CD4-positive, alpha-beta T cell treated with Interleukin-6 at 100 ng/mL for 8 hours (primary cell): ENCODE measurements at regions not wholly inside any gene's neighbourhood (a gene's known extent, or its start where the extent isn't known, plus 50 kb on each side); places are given as distances from the start of the nearest gene placed in this dataset.
"Not testable (repeated sequence)": the region's sequence is repeated elsewhere in the genome, so short reads cannot be mapped to it uniquely, and the experiment has no call there.

Source experiments
- DNase-seq: peaks from one replicate; pipeline ENCODE4 v3.0.0-alpha.2; 2020; ENCODE audit warnings: mixed read lengths, low spot score

DNA sequence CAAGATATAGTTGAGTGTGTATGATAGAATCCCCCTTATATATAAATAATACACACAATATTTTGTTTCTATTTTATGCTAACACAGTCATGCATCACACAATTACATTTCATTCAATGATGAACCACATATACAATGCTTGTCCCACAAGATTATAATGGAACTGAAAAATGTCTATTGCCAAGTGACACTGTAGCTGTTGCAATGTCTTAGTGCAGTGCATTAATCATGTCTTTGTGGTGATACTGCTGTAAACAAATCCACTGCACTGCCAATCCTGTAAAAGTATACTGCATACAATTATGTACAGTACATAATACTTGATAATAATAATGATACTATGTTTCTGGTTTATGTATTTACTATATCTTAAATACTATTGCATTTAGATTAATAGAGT, 512.1 kb upstream of the CNTN3 start:
- DNase-seq, result no peak

DNA sequence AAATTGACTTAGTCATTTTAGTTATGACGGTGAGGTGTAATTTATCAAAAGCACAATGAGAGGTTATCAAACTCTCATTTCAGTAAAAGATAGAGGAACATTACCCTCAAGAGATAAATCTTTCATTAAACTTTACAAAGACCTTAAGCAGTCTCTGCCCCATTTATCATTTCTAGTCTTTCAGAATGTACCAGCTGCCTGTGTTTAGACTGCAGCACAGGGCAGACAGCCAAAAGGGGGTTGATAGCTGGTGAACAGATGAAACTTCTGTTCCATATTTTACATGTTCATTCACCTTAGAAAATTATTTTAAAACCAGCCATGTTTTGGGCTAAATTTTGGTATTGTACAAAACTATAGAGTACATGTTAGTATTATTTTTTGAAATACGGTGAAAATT, 514.6 kb upstream of the CNTN3 start:
- no peak for DNase-seq

DNA sequence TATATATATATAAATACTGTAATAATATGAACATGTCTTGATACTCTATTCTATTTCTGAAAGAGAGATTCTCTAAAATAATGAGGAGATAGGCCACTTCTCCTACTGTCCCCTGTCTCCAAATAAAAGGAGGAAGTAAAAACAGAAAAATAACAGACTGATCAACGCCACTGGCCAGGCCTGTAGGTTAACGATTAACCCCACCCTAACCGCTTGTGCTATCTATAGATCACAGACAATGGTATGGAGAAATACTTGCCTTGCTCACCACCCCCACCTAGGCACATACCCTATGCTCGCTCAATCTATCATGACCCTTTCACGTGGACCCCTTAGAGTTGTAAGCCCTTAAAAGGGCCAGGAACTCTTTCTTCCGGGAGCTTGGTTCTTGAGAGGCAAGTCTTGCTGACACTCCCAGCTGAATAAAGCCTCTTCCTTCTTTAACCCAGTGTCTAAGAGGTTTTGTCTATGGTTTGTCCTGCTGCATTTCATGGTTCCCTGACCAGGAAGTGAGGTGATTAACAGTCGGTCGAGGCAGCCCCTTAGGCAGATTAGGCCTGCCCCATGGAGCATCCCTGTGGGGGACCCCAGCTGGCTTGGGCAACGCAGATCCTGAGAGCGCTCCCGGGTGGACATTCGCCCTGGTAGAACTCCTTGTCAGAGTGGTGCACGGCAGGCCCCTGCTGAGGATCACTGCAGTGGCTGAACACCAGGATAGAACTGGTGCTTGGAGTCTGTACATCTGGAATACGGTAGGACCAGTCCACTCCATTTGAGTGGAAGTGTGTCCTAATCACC, 521.8 kb upstream of the CNTN3 start:
- no peak for DNase-seq

DNA sequence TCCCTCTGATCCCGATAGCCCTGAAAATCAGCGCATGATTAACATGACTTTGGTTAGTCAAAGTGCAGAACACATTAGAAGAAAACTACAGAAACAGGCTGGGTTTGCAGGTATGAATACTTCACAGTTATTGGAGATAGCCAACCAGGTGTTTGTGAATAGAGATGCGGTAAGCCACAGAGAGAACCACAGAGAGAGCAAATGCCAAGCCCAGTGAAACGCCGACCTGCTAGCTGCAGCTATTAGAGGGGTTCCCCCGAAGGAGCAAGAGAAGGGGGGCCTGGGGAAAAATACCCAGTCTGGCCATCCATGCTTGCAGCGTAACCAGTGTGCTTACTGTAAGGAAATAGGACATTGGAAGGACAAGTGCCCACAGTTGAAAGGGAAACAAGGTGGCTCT, 523.9 kb upstream of the CNTN3 start:
- DNase-seq, result no peak

DNA sequence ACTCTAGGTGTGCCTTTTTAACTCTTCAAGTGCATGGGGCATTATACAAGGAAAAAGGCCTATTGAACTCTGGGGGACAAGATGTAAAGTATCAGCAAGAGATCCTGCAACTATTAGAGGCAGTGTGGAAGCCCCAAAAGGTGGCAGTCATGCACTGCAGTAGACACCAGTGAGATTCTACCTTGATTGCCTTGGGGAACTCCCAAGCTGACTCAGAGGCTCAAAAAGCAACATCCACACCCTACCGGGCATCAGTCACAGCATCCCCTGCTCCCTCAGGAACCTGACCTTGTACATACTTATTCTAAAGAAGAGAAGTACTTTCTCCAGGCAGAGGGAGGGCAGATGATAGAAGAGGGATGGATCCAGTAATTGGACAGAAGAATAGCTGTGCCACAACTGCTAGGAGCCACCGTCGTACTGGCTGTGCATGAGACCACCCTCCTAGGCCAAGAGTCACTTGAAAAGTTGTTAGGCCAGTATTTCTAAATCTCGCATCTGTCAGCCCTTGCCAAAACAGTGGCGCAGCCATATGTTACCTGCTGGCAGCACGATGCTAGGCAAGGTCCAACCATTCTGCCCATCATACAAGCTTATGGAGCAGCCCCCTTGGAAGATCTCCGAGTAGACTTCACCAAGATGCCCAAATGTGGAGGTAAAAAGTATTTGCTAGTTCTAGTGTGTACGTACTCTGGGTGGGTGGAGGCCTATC, 523.1 kb upstream of the FRG2C start:
- DNase-seq, result no peak

DNA sequence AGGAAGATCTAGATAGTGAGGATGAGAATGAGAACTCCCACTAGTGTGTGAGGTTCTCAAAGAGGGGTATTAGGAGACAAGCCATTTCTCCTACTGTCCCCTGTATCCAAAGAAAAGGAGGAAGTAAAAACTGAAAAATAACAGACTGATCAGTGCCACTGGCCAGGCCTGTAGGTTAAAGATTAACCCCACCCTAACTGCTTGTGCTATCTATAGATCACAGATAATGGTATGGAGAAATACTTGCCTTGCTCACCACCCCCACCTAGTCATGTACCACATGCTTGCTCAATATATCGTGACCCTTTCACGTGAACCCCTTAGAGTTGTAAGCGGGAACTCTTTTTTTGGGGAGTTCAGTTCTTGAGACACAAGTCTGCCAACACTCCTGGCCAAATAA, 519.7 kb upstream of the FRG2C start:
- DNase-seq, result no peak

DNA sequence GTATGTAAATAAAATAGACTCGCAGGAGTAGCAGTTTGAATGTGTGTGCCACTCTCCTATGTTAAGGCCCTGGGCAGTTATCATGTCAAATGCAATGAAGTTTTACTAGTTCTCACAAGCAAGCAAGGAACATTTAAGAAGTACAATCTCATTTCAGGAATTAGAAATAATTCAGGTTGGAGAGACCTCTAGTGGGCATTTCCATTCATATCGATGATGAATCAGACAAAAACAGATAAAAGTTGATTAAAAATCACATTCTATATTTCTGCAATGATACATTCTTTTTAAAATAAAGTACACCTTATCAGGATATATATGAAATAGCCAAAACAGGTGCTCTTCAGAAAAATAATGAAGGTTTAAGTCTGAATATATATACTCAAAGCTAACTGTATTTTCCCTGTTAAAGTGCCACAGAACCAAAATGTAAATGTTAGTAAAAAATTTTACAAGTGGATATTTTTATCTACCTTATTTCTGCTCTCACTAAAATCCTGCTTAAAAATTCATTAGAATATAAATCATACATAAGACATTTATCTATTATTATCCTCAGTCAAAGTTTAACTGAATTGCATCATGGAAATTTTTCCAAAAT, 492.4 kb upstream of the FRG2C start:
- no peak for DNase-seq

DNA sequence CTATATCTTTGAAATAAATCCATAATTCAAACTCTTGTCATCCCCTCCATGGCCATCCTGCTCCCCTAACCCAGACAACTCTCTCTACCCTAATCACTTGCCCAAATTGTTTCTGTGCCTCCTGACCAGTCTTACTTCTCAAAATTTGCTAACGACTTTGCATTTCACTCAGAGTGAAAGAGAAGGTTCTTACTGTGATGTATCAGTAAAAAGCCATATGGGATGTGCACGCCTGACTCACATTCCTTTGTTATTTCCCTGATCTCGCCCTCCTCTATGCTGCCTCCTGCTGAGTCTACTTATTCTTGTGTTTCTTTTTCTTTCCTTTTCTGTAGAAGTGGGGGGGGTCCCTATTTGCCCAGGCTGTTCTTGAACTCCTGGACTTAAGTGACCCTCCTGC, 487.2 kb upstream of the FRG2C start:
- DNase-seq, result no peak

DNA sequence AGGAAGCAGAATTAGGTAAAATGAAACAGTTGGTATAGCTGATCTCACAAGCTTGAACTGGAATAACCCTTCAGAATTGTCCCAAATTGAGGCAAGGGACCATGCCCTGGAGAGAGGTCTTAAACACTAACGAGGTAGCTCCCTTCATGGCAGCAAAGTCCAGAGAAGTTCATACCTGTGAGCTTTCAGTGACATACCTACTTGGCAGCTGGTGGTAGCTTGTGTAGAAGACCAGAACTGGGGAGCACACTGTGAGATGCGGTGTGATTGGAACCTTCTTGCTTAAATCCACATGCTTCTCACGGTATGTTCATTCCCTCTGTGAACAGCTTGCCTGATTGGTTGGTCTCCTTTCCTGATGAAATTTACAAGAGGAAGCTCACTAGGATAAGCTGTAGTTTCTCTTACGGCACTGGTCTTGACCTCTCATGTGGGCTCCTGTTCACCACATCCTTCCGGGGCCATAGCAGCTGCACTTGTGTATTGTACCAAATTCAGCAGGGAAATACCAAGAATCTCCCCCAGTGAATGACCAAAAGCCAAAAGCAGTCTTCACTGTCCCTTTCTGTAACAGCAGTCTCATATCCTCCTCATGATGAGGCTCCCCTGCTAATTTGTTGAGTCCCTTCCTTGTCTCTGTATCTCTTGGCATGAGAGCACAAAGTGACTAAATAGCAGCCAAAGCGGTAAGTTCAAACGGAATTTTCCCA, 483.7 kb upstream of the FRG2C start:
- DNase-seq, result no peak

DNA sequence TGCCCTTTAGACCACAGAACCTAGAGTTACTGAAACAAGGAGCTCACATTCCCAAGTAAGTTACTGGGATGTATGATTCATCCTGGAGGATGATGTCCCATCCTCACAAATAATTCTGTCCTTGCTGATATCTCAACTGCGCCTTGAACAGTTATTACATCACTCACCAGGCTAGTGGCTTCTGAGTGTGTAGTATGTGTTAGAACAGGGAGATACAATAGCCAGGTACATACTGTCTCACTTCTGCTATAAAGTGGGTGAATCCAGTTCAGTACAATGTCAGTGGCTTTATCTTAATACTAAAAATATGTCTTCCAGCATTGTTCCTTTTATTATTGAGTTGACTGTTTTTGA, 483.2 kb upstream of the FRG2C start:
- DNase-seq, result no peak

DNA sequence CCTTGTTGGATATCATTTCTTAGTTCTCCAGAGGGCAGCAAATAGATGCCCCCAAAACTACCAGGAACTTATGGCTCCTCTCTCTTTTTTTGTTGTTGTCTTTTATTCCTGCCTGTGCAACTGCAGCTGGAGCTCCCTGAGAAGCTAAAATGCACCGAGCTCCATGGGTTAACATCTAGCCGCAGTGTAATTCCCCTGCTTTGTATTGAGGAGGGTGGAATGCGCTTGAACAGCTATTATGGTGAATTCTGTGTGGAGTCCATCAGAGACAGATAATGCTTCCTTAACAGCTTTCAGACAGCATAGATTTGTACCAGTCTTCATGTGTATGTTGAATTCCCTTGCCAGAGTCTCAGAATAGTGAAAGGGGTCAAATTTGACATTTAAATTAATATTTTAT, 475.2 kb upstream of the FRG2C start:
- DNase-seq, result no peak

DNA sequence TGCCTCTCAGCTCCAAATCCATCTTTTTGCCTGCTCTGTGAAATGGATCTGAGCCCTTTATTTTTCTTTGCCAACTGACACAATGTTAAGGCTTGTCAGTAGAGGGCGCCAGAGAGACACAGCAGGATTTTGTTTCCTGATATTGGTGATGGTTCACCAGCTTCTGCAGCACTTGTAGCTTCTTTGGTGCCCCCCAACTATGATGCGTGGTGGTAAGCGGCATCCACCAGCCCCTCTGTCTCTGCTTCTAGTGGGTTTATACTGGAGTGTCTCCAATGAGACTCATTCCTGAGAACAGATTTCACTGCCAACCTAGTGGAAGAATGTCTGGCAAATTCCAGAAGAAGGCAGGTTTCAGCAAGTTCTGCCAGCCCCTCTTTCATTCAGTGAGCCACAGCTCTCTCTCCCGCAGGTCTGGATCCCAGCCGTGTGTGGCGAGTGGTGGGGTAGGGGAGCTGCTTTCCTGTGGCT, 471.9 kb upstream of the FRG2C start:
- DNase-seq, result peak; percentile 24

DNA sequence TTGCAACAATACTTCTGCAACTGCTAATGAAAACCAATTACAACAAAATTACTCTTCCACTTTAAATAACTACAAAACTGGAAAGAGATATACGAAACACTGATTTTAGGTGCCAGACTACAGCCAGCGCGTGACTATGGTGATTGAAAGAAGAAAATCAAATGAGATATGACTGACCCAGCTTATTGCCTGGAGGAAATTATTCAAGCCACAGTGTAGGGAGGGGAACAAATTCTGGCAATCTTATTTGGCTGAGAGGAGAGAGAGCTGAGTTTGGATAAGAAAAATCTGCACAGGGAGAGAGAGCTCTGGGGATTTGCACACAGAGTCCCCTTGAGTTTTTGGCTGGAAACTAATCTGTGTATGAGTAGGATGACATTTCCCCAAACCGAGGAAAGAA, 470.3 kb upstream of the FRG2C start:
- DNase-seq, result no peak

DNA sequence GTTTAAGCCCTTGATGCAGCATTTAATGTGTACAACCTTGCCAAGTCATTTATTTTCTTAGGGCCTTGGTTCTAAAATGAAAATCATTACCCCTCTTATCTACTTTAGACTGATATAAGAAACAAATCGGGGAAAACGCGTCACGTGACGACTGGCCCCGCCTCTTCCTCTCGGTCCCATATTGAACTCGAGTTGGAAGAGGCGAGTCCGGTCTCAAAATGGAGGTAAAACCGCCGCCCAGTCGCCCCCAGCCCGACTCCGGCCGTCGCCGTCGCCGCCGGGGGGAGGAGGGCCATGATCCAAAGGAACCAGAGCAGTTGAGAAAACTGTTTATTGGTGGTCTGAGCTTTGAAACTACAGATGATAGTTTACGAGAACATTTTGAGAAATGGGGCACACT, 449.8 kb upstream of the FRG2C start:
- DNase-seq, result not testable (repeated sequence)

DNA sequence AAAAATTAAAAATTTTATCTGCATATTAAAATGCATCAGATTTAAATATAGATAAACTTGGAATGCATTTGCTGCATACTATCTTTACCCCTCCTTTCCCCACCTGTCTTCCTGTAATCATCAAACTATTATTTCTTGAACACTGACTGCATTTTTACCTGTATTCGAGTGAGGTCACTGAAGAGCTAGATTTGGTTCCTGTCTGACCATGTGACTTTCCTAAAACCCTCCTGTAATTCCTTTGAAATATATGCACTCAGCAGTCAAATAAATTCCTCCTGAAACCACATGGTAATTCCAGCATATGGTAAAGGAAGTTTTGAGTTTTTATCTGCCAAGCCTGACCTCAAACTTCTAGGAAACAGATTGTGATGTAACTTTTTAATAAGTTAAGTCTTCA, 445.6 kb upstream of the FRG2C start:
- no peak for DNase-seq

DNA sequence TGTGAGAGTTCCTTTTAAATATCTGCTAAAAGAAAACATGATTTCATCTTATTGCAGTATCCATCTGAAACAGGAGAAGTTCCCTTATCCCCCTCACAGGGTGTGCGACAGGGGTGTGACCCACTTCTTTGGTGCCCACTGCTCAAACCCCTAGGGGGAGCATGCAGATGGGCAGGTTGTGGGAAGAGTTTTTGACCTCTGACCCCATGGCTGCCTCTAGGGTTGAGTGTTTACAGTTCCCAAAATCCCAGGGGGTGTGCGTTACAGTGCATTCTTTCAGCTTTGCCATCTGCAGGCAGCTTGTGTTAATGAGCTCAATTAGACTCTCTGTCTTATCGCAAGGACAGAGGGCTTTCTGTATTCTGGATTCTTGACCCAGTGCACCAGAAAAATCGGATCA, 443.2 kb upstream of the FRG2C start:
- DNase-seq, result no peak

DNA sequence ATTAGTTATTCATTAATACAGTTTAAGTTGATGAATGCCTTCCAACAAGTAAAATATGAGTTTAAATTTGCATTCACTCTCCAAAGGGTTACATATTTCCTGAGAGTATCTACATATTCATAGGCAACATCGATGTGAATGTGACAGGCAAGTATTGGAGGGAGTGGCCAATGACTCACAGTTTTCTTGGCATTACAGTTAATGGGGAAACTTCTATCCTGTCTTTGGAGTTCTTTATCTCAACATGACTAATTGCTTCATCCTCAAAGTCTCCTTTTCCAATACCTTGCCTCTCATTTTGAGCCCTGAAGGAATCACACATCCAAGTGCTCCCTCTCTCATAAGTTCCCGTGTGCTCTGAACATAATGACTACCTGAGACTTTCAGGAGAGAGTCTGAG, 439.7 kb upstream of the FRG2C start:
- no peak for DNase-seq

DNA sequence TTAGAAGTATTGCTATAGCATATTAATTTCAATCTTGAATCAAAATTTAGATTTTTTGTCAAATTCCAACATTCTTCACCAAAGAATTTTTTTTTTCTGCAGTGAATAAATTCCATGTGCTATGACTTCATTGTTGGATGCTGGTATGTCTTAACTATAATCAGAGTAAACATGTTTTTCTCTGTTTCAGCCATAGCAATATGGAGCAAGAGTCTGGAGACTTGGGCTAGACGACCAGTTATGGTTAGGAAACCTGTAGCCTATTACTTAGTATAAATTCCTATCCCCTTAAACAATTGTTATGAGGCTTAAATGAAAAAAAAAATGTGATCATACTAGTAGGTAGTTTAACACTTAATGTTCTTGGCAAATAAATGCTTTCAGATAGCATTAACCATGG, 431.9 kb upstream of the FRG2C start:
- no peak for DNase-seq

DNA sequence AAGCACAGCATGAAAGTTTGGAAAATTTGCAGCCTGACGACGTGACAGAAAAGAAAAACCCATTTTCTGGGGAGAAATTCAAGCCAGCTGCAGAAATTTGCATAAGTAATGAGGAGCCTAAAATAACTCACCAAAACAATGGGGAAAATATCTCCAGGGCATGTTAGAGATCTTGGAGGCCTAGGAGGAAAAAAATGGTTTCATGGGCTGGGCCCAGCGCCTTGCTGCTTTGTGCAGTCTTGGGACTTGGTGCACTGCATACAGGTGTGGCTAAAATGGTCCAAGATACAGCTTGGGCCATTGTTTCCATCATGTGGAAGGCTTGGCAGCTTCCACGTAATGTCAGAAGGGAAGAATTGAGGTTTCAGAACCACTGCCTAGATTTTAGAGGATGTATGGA, 428.5 kb upstream of the FRG2C start:
- no peak for DNase-seq

DNA sequence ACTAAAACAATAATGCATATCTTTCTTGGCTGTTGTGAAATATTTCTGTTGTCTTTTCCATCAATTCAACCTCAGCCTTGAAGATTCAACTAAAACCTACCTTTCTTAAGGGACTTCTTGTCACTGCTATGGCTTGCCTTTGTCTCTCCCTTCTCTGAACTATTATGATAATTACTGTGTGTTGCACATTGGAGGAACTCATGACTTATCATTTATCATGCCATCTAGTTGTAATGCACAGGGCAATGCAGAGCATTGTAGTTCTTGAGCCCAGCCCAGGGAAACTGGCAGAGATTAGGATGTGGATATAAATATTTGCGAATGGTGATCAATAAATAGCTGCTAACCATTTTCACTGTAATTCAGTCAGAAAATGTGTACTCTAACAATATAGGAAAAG, 427.1 kb upstream of the FRG2C start:
- DNase-seq, result no peak

DNA sequence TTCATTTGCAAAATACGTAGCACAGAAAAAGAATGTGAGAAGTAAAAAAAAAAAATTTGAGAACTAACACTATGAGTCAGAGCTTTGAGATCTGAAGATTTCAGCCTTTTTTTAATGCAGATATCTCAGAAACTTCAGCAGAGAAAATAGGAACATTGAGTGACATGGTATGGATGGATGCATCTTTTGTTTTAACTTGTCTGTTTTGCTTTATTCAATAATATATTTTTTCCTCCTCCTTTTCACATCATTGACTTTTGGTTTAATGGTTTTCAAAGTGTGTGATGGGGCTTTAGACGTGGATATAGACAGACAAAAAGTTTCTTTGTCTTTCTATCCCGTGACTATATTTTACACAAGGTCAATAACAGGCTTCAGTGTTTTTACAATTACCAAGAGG, 426.7 kb upstream of the FRG2C start:
- no peak for DNase-seq

DNA sequence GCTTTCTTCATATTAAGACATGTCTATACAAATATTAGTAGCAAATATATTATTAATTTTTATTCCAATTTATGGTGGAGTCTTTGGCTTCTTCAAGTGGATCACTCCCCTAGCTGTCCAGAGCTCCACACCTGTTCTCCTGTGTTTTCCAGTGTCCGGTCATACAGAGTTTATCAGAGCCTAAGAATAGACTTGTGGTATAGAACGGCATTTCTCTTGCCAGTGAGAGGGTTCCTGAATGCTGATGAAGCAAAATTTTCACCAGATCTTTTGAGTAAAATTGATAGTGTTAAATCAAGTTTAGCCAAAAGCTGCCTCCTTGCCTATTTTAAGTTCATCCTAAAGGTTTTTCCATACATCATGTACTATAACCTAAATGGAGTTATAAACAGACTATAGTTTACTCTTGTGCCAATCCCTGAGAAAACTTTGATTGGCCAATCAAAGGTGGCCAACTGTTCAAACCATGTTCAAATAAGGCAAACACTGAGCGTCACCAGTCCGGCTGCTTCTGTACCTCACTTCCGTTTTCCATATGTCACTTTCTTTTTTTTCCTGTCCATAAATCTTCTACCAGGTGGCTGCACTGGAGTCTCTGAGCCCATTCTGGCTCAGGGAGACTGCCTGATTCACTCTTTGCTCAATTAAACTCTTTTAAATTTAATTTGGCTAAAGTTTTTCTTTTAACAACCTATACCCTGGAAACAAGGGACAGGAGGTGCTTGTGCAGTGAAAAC, 422.7 kb upstream of the FRG2C start:
- DNase-seq, result not testable (repeated sequence)
